Glutamatergic neuron (in vitro differentiated cells): ENCODE measurements at regions not wholly inside any gene's neighbourhood (a gene's known extent, or its start where the extent isn't known, plus 50 kb on each side); places are given as distances from the start of the nearest gene placed in this dataset.

Source experiments
- DNase-seq: peaks from one replicate; pipeline ENCODE4 v3.0.0; 2022
- H3K27ac Mint-ChIP-seq: one replicate; pipeline ENCODE4 v1.8.0; 2020; ENCODE audit warnings: mild to moderate bottlenecking, mixed read lengths, inconsistent platforms; ENCODE audit not compliant: unreplicated experiment
- H3K27me3 Mint-ChIP-seq: one replicate; pipeline ENCODE4 v1.8.0; 2020; ENCODE audit warnings: mild to moderate bottlenecking, moderate library complexity, mixed read lengths, inconsistent platforms; ENCODE audit not compliant: unreplicated experiment
- H3K36me3 Mint-ChIP-seq: one replicate; pipeline ENCODE4 v1.8.0; 2020; ENCODE audit warnings: mild to moderate bottlenecking, mixed read lengths, inconsistent platforms; ENCODE audit not compliant: unreplicated experiment
- H3K4me1 Mint-ChIP-seq: one replicate; pipeline ENCODE4 v1.8.0; 2020; ENCODE audit warnings: mild to moderate bottlenecking, low read depth, mixed read lengths, inconsistent platforms; ENCODE audit not compliant: unreplicated experiment
- H3K4me3 Mint-ChIP-seq: one replicate; pipeline ENCODE4 v1.8.0; 2020; ENCODE audit warnings: mild to moderate bottlenecking, mixed read lengths, inconsistent platforms; ENCODE audit not compliant: unreplicated experiment
- H3K9me3 Mint-ChIP-seq: one replicate; pipeline ENCODE4 v1.8.0; 2020; ENCODE audit warnings: mild to moderate bottlenecking, moderate library complexity, mixed read lengths, inconsistent platforms; ENCODE audit not compliant: unreplicated experiment
- TF ChIP-seq, protein P1 (sequence below): fragments of 200-600 bp; sonication (generic); IDR thresholded peaks from one replicate; pipeline ENCODE4 v1.5.0; 2021; ENCODE audit not compliant: partially characterized antibody, unreplicated experiment

DNA sequence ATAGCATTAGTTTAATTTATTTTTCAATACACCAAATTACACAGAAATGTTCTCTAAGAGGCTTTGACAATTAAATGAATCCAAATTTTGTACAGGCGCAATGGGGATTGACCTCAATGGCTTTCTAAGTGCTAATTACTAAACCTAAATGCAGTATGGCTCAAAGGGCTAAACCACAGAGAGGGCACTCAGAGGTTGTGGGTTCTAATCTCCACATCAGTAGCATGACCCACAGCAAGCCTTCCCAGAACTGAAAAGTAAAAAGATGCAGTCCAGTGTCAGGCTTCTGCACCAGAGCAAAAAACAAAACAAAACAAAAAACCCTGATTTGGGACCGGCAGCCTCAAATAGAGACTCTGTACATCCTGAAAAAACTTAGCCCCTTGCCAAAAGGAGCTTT, 579.2 kb upstream of the PKN2 start:
- TF ChIP-seq, protein P1, sequence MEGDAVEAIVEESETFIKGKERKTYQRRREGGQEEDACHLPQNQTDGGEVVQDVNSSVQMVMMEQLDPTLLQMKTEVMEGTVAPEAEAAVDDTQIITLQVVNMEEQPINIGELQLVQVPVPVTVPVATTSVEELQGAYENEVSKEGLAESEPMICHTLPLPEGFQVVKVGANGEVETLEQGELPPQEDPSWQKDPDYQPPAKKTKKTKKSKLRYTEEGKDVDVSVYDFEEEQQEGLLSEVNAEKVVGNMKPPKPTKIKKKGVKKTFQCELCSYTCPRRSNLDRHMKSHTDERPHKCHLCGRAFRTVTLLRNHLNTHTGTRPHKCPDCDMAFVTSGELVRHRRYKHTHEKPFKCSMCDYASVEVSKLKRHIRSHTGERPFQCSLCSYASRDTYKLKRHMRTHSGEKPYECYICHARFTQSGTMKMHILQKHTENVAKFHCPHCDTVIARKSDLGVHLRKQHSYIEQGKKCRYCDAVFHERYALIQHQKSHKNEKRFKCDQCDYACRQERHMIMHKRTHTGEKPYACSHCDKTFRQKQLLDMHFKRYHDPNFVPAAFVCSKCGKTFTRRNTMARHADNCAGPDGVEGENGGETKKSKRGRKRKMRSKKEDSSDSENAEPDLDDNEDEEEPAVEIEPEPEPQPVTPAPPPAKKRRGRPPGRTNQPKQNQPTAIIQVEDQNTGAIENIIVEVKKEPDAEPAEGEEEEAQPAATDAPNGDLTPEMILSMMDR, result no peak
- peaks cover 2% of the 10 kb centered on the region for H3K9me3 Mint-ChIP-seq
- no peak overlapping the region for H3K4me3 Mint-ChIP-seq
- no peak for DNase-seq
- H3K27ac Mint-ChIP-seq, result no peak overlapping the region
- H3K36me3 Mint-ChIP-seq, result no peaks in the 10 kb centered on the region
- no peaks in the 10 kb centered on the region for H3K4me1 Mint-ChIP-seq
- no peaks in the 10 kb centered on the region for H3K27me3 Mint-ChIP-seq

- Mint-ChIP-seq H3K27me3 (no peaks in the 10 kb centered on the region), H3K4me1 (no peaks in the 10 kb centered on the region), H3K4me3 (no peak overlapping the region), H3K9me3 (no peaks in the 10 kb centered on the region), H3K36me3 (no peaks in the 10 kb centered on the region), H3K27ac (no peak overlapping the region)
- TF ChIP-seq, protein P1, result no peak
- DNase-seq, result no peak
Measured at GRCh38 chr1:88111816-88112215, 572.3 kb upstream of the PKN2 start.

DNA sequence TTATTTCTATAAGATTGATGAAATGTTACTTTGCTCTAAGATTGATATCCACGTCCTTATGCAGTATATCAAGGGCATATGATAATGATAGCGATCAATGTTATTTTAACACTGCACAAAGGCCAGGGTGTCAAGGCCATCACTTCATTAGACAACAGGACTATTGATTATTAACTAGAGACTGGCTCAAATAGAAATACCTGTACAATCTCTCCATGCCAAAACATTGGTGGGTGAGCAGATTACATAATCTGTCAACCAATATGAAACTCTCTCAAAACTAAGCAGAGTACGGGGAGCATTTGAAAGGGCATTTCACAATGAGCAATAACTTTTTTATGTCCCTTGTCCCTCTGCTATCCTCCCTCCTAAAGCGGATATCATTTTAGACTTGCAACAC, 566.5 kb upstream of the PKN2 start:
- H3K27ac Mint-ChIP-seq, result no peak overlapping the region

DNA sequence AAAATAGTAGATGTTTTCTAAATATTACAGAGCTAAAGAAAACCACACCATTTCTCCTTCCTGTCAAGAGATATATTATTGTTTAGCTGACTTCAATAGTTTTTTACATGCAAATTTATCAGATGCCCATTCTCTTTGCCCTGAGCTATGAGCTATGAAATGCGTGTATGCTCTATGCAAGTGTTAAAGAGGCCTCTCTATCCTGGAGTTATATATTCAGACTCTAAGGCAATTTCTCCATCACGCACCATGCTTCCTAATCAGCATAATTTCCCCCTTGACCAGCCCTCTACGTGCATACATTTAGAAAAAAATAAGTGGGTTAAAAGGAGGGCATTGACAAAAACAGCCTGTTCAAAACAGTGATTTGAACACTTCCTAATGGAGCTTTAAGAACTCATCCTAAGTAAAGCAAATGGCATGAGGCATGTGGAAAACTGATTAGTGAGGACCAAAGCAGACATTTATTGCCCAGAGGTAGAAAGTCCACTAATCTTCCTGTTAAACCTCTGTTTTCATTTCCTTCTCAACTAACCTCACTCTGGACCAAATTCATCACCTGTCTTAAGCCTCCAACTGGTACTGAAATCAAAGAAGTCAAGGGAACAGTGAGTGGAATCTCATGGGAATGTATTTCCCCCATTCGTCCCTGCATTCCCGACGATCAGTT, 565.8 kb upstream of the PKN2 start:
- TF ChIP-seq, protein P1, result no peak

More for the DNA sequence above, 566.5 kb upstream of the PKN2 start:
- H3K9me3 Mint-ChIP-seq, result no peaks in the 10 kb centered on the region
- TF ChIP-seq, protein P1, result no peak
- H3K36me3 Mint-ChIP-seq, result no peaks in the 10 kb centered on the region
- H3K4me1 Mint-ChIP-seq, result no peaks in the 10 kb centered on the region
- no peak for DNase-seq
- no peaks in the 10 kb centered on the region for H3K27me3 Mint-ChIP-seq
- no peak overlapping the region for H3K4me3 Mint-ChIP-seq

GRCh38 chr1:88124614-88125013, 559.5 kb upstream of the PKN2 start:
- no peaks in the 10 kb centered on the region for H3K4me1 Mint-ChIP-seq
- H3K27ac Mint-ChIP-seq, result no peak overlapping the region
- no peak overlapping the region for H3K4me3 Mint-ChIP-seq
- no peak for DNase-seq
- TF ChIP-seq, protein P1, result no peak
- peaks cover 3% of the 10 kb centered on the region for H3K27me3 Mint-ChIP-seq
- no peaks in the 10 kb centered on the region for H3K36me3 Mint-ChIP-seq
- no peaks in the 10 kb centered on the region for H3K9me3 Mint-ChIP-seq

More for the DNA sequence above, 565.8 kb upstream of the PKN2 start:
- no peaks in the 10 kb centered on the region for H3K27me3 Mint-ChIP-seq
- DNase-seq, result no peak
- no peaks in the 10 kb centered on the region for H3K4me1 Mint-ChIP-seq
- H3K9me3 Mint-ChIP-seq, result no peaks in the 10 kb centered on the region
- no peak overlapping the region for H3K27ac Mint-ChIP-seq
- no peaks in the 10 kb centered on the region for H3K36me3 Mint-ChIP-seq
- no peak overlapping the region for H3K4me3 Mint-ChIP-seq
